ENCODE measurements at regions not wholly inside any gene's neighbourhood (a gene's known extent, or its start where the extent isn't known, plus 50 kb on each side); places are given as distances from the start of the nearest gene placed in this dataset.
"Not testable (repeated sequence)": the region's sequence is repeated elsewhere in the genome, so short reads cannot be mapped to it uniquely, and the experiment has no call there.

DNA sequence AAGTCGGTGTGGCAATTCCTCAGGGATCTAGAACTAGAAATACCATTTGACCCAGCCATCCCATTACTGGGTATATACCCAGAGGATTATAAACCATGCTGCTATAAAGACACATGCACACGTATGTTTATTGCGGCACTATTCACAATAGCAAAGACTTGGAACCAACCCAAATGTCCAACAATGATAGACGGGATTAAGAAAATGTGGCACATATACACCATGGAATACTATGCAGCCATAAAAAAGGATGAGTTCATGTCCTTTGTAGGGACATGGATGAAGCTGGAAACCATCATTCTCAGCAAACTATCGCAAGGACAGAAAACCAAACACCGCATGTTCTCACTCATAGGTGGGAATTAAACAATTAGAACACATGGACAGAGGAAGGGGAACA is 80.6 kb upstream of the ST3GAL5 start:
- not testable (repeated sequence) for H3K36me3 Mint-ChIP-seq; DNase-seq (ENCODE audit: low spot score in 2 of 2); H3K4me1 Mint-ChIP-seq; H3K27me3 Mint-ChIP-seq; H3K9me3 Mint-ChIP-seq; ATAC-seq (ENCODE audit: low read depth); H3K4me3 Mint-ChIP-seq; H3K27ac Mint-ChIP-seq

DNA sequence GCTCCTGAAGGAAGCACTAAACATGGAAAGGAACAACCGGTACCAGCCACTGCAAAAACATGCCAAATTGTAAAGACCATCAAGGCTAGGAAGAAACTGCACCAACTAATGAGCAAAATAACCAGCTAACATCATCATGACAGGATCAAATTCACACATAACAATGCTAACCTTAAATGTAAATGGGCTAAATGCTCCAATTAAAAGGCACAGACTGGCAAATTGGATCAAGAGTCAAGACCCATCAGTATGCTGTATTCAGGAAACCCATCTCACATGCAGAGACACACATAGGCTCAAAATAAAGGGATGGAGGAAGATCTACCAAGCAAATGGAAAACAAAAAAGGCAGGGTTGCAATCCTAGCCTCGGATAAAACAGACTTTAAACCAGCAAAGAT is 77.0 kb upstream of the ST3GAL5 start:
- not testable (repeated sequence) for H3K27me3 Mint-ChIP-seq; H3K36me3 Mint-ChIP-seq; H3K9me3 Mint-ChIP-seq; DNase-seq (ENCODE audit: low spot score in 2 of 2); ATAC-seq (ENCODE audit: low read depth); H3K4me3 Mint-ChIP-seq; H3K4me1 Mint-ChIP-seq; H3K27ac Mint-ChIP-seq

DNA sequence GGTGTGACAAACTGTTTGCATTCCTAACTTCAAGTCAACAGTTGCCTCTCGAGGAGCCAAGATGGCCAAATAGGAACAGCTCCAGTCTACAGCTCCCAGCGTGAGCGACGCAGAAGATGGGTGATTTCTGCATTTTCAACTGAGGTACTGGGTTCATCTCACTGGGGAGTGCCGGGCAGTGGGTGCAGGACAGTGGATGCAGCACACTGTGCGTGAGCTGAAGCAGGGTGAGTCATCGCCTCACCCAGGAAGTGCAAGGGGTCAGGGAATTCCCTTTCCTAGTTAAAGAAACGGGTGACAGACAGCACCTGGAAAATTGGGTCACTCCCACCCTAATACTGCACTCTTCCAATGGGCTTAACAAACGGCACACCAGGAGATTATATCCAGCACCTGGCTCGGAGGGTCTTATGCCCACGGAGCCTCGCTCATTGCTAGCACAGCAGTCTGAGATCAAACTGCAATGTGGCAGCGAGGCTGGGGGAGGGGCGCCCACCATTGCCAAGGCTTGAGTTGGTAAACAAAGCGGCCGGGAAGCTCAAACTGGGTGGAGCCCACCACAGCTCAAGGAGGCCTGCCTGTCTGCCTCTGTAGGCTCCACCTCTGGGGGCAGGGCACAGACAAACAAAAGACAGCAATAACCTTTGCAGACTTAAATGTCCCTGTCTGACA is 75.1 kb upstream of the ST3GAL5 start:
- not testable (repeated sequence) for H3K4me3 Mint-ChIP-seq; H3K4me1 Mint-ChIP-seq; DNase-seq (ENCODE audit: low spot score in 2 of 2); H3K27me3 Mint-ChIP-seq; ATAC-seq (ENCODE audit: low read depth); H3K9me3 Mint-ChIP-seq; H3K36me3 Mint-ChIP-seq; H3K27ac Mint-ChIP-seq

DNA sequence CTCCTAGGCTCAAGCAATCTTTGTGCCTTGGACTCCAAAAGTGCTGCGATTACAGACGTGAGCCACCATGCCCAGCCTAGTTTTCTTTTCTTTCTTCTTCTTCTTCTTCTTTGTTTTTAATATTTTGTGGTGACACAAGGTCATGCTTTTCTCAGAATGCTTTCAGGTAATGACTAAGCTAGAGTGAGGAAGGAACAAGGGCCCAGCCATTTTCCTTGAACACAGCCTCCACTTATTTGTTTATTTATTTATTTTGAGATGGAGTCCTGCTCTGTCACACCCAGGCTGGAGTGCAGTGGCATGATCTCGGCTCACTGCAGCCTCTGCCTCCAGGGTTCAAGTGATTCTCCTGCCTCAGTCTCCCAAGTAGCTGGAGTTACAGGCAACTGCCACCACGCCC is 74.3 kb upstream of the ST3GAL5 start:
- no peaks in the 10 kb centered on the region for H3K27me3 Mint-ChIP-seq
- H3K27ac Mint-ChIP-seq, result no peak overlapping the region
- no peak overlapping the region for H3K4me3 Mint-ChIP-seq
- no peaks in the 10 kb centered on the region for H3K36me3 Mint-ChIP-seq
- DNase-seq (ENCODE audit: low spot score in 2 of 2) (no peak), ATAC-seq (ENCODE audit: low read depth) (no peak)
- H3K9me3 Mint-ChIP-seq, result no peaks in the 10 kb centered on the region
- no peaks in the 10 kb centered on the region for H3K4me1 Mint-ChIP-seq

DNA sequence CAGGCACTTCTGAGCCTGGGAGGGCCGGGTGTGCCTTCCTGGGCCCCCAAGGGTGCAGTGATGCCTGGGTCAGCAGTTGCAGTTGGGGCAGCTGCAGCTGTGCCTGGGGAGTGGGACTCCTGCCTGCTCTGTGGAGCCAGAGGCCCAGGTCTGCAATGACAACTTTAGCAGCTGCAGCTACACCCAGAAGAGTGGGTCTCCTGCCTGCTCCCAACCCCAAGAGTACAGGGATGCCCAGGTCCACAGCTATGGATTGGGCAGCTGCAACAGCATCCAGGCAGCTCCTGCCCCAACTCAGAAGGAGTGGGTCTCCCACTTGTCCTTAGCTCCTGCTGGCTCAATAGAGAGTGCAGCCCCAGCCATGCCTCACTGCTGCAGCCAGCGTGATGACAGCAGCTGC is 73.0 kb upstream of the ST3GAL5 start:
- DNase-seq (ENCODE audit: low spot score in 2 of 2) (no peak), ATAC-seq (ENCODE audit: low read depth) (no peak)
- no peaks in the 10 kb centered on the region for H3K9me3 Mint-ChIP-seq
- H3K27me3 Mint-ChIP-seq, result no peaks in the 10 kb centered on the region
- H3K36me3 Mint-ChIP-seq, result no peaks in the 10 kb centered on the region
- H3K27ac Mint-ChIP-seq, result no peak overlapping the region
- H3K4me3 Mint-ChIP-seq, result no peak overlapping the region
- no peaks in the 10 kb centered on the region for H3K4me1 Mint-ChIP-seq

DNA sequence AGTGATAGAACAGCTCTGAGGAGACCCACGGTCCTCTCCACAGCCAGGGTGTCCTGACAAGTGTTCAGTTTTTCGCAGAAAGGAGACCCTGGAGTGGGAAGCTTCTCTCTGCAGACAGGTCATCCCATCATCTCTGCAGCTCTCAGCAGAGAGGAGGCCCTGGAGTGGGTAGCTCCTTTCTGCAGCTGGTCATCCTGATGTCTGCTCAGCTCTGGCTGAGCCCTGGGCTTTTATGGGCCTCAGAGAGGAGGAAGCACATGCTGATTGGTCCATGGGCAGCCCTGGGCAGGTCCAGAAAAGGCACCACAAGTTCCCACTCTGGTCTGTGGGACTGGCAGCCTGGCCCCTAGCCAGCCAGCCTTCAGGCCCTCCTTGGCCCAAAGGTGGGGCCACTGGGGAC is 72.3 kb upstream of the ST3GAL5 start:
- no peaks in the 10 kb centered on the region for H3K36me3 Mint-ChIP-seq
- H3K27ac Mint-ChIP-seq, result no peak overlapping the region
- no peaks in the 10 kb centered on the region for H3K4me1 Mint-ChIP-seq
- DNase-seq (ENCODE audit: low spot score in 2 of 2), result no peak
- H3K9me3 Mint-ChIP-seq, result no peaks in the 10 kb centered on the region
- no peak for ATAC-seq (ENCODE audit: low read depth)
- no peaks in the 10 kb centered on the region for H3K27me3 Mint-ChIP-seq
- no peak overlapping the region for H3K4me3 Mint-ChIP-seq

DNA sequence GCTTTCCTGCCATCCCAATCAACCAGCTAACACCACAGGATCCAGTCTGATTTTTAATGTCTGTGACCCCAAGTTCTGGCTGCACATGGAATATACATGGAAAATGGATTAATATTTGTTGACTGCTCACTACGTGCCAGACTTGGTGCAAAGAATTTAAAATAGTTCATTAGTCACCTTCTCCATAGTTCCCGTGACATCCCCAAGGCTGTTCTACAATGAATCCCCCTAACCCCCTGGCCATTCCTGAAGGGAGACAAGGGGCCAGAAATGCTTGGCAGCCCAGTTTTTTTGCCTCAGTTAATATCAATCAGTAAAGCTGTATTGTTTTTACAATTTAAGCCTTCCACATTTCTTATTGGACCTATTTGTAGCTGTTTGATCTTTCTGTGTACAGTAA is 71.0 kb upstream of the ST3GAL5 start:
- H3K27ac Mint-ChIP-seq, result no peak overlapping the region

DNA sequence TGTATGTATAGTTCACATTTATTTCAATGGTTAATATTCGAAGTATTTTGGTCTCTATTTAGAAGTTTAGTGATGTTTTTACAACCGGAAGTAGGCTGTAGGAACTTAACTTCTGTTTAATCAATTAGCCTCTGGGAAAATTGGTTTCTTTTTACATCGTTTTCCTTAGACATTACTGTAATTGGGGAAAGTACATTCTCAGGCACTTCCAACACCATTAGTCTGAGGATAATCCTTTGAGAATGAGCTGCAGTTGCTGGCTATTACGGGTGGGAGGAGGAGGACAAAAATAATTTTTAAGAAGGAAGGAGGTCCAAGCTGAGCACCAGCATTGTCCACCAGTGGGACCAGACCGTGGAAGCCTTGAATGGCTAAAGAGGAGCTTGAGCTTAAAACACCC is 70.4 kb upstream of the ST3GAL5 start:
- Mint-ChIP-seq H3K36me3 (no peaks in the 10 kb centered on the region), H3K4me1 (peaks cover 2% of the 10 kb centered on the region), H3K9me3 (no peaks in the 10 kb centered on the region), H3K27me3 (no peaks in the 10 kb centered on the region), H3K4me3 (no peak overlapping the region), H3K27ac (no peak overlapping the region)
- ATAC-seq (ENCODE audit: low read depth) (no peak), DNase-seq (ENCODE audit: low spot score in 2 of 2) (no peak)

More for the DNA sequence above, 71.0 kb upstream of the ST3GAL5 start:
- Mint-ChIP-seq H3K4me3 (no peak overlapping the region), H3K36me3 (no peaks in the 10 kb centered on the region), H3K27me3 (no peaks in the 10 kb centered on the region), H3K9me3 (no peaks in the 10 kb centered on the region), H3K4me1 (peaks cover 2% of the 10 kb centered on the region)
- ATAC-seq (ENCODE audit: low read depth) (no peak), DNase-seq (ENCODE audit: low spot score in 2 of 2) (no peak)

DNA sequence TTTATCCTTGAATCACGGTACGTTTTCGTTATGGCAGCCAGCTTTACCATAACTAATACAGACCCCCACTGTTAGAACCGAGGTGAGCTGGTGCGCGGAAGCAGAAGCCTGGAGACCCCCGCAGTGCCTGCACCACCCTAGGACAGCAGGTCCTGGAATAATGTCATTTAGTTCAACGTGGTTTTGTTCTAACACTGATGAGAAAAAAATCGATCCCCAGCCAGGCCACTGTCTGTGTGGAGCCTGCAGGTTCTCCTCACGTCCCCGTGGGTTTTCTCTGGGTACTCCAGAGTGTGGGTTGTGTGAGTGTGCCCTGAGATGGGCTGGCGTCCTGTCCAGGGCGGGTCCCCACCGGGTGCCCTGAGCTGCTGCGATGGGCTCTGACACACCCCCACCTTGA is 69.9 kb upstream of the ST3GAL5 start:
- no peaks in the 10 kb centered on the region for H3K36me3 Mint-ChIP-seq
- no peaks in the 10 kb centered on the region for H3K9me3 Mint-ChIP-seq
- no peaks in the 10 kb centered on the region for H3K27me3 Mint-ChIP-seq
- H3K4me1 Mint-ChIP-seq, result peaks cover 2% of the 10 kb centered on the region
- H3K4me3 Mint-ChIP-seq, result no peak overlapping the region
- DNase-seq (ENCODE audit: low spot score in 2 of 2) (no peak), ATAC-seq (ENCODE audit: low read depth) (no peak)
- no peak overlapping the region for H3K27ac Mint-ChIP-seq

DNA sequence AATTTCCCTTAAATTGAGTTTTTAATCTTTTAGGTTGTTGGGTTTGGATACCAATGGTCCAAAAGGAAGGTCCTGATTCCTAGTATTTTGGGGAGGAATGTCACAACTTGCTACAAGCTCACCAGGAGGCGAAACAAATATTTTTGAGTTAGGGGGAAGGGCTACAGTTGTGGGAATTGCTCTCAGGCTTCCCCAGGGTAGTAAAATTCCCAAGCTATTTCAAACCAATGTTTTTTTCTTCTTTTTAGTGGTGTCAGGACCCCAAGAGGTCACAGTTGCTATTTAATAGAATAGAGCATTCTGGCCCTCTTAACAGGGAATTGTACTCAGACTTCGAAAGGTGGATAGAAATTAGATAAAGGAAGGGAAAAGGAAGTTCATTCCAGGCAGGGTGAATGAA is 68.5 kb upstream of the ST3GAL5 start:
- peaks cover 7% of the 10 kb centered on the region for H3K4me1 Mint-ChIP-seq
- H3K36me3 Mint-ChIP-seq, result no peaks in the 10 kb centered on the region
- H3K27ac Mint-ChIP-seq, result no peak overlapping the region
- ATAC-seq (ENCODE audit: low read depth) (no peak), DNase-seq (ENCODE audit: low spot score in 2 of 2) (no peak)
- no peaks in the 10 kb centered on the region for H3K9me3 Mint-ChIP-seq
- no peak overlapping the region for H3K4me3 Mint-ChIP-seq
- H3K27me3 Mint-ChIP-seq, result no peaks in the 10 kb centered on the region

DNA sequence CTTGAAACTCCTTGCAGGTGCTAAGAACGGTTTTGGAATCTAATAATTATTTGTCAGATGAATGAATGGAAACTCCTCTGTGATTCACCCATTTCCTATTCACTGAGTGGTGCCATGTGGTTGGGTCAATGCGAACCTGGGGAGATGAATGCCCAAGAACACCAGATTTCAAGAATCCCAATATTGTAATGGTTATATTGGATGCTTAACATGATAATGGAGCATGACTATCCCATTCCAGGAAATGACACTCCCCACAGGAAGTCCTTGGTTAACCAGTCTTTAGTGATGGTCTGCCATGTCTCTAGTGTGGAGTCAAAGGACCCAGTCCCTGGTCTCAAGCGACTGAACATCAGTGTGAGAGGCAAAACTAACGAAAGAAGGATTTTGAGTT is 67.9 kb upstream of the ST3GAL5 start:
- no peak overlapping the region for H3K27ac Mint-ChIP-seq
- peaks cover 7% of the 10 kb centered on the region for H3K4me1 Mint-ChIP-seq
- H3K9me3 Mint-ChIP-seq, result no peaks in the 10 kb centered on the region
- ATAC-seq (ENCODE audit: low read depth) (no peak), DNase-seq (ENCODE audit: low spot score in 2 of 2) (no peak)
- H3K4me3 Mint-ChIP-seq, result no peak overlapping the region
- H3K27me3 Mint-ChIP-seq, result no peaks in the 10 kb centered on the region
- no peaks in the 10 kb centered on the region for H3K36me3 Mint-ChIP-seq

DNA sequence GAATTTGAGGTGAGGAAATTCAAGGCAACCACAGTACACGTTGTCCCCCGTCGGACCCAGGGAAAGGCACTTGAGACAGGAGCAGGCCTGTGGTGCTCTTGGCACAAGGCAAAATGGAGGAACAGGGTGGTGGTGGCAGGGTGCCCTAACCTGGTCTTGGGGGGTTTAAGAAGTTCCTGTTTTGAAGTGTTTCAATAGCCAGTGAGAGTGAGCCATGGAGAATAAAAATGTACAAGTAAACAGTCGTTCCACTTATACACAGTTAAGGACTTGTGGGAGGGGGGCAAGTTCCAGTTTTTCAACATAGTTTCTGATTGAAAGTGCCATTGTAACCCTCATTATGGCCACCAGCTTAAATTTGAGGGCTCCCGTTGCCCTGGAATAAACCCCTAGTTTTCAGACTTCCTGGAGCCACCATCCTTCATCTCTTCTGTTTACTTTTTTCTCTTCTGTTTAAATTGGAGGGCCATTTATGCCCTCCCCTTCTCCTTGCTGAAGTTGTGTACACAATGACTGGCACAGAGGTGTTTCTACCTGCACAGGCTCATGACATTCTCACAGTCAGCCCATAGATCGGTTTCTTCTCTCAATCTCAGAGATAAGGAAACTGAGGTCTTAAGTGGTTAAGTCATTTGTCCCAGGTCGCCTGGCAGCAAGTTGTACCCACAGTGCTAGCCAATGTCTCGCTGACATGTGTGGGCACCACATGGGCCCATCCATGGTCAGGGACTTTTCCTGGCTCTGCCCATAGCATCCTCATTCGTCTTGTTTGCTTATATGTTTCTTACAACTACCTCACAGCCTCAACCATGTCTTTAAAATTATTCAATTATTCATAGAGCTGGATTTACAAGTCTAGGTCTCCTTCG is 66.0 kb upstream of the ST3GAL5 start:
- no peaks in the 10 kb centered on the region for H3K36me3 Mint-ChIP-seq
- ATAC-seq (ENCODE audit: low read depth), result no peak
- peak overlapping the region; percentile 83 for H3K27ac Mint-ChIP-seq
- DNase-seq (ENCODE audit: low spot score in 2 of 2), result no peak
- H3K4me1 Mint-ChIP-seq, result peaks cover 7% of the 10 kb centered on the region
- no peaks in the 10 kb centered on the region for H3K9me3 Mint-ChIP-seq
- H3K27me3 Mint-ChIP-seq, result no peaks in the 10 kb centered on the region
- no peak overlapping the region for H3K4me3 Mint-ChIP-seq

DNA sequence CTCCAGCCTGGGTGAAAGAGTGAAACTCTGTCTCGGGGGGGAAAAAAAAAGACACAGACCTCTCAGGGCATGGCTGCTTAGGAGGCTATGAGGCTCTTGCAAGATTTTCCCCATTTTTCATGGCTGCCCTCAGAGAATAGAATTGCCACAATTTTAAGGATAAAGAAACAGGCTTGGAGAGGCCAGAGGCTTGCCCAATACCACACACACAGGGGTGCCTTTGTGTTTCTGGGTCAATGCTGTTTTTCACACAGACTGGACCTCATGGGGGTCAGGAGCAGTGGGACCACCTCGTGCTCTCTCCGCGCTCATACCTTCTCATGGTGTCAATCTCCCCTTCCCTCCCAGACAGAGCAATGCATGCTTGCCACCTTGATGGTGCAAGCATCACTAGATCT is 65.4 kb upstream of the ST3GAL5 start:
- H3K4me3 Mint-ChIP-seq, result no peak overlapping the region

DNA sequence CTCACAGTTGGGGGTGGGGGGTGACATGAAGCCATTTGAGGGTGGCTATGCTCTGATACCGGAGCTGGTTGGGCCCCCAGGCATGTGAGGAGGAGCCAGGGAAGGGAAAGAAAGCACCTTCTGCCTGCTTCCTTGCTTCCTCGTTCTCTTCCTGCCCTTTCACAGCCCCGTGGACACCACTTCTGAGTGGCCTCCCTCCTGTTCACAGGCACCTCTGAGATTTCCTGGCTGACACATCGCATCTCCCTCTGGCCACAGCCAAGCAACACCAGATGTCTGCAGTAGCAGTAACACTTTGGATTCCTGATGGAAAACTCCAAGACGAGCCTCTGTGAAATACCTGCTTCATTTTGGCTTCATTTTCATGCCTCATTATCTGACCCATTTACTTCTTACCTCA is 64.7 kb upstream of the ST3GAL5 start:
- H3K9me3 Mint-ChIP-seq, result peaks cover 2% of the 10 kb centered on the region
- H3K27ac Mint-ChIP-seq, result no peak overlapping the region
- H3K27me3 Mint-ChIP-seq, result no peaks in the 10 kb centered on the region
- no peak for ATAC-seq (ENCODE audit: low read depth)
- H3K4me3 Mint-ChIP-seq, result no peak overlapping the region
- no peaks in the 10 kb centered on the region for H3K36me3 Mint-ChIP-seq
- DNase-seq (ENCODE audit: low spot score in 2 of 2), result no peak
- H3K4me1 Mint-ChIP-seq, result peaks cover 7% of the 10 kb centered on the region

More for the DNA sequence above, 65.4 kb upstream of the ST3GAL5 start:
- Mint-ChIP-seq H3K9me3 (no peaks in the 10 kb centered on the region), H3K36me3 (no peaks in the 10 kb centered on the region), H3K27me3 (no peaks in the 10 kb centered on the region), H3K27ac (no peak overlapping the region), H3K4me1 (peaks cover 7% of the 10 kb centered on the region)
- DNase-seq (ENCODE audit: low spot score in 2 of 2), result no peak
- ATAC-seq (ENCODE audit: low read depth), result no peak

All from memory B cell (primary cell).